GM19455 (cell line): ENCODE measurements at regions not wholly inside any gene's neighbourhood (a gene's known extent, or its start where the extent isn't known, plus 50 kb on each side); places are given as distances from the start of the nearest gene placed in this dataset.

Experiments used
- ATAC-seq: cut with Tn5 transposase; IDR thresholded peaks from one replicate; pipeline ENCODE4 v1.9.1; 2021; ENCODE audit not compliant: unreplicated experiment

- ATAC-seq = no peak
These were observed 341.0 kb downstream of the SEC14L1 start for GRCh38 chr17:77481476-77482374.

- ATAC-seq = no peak
These were observed 341.8 kb downstream of the SEC14L1 start for GRCh38 chr17:77482375-77483127.

- no peak for ATAC-seq
These were observed 342.4 kb downstream of the SEC14L1 start for GRCh38 chr17:77483128-77483598.

- ATAC-seq = no peak
These were observed 343.3 kb downstream of the SEC14L1 start for GRCh38 chr17:77484111-77484510.

- no peak for ATAC-seq
These were observed 344.5 kb downstream of the SEC14L1 start for GRCh38 chr17:77485089-77485833.

- no peak for ATAC-seq
These were observed 346.5 kb downstream of the SEC14L1 start for GRCh38 chr17:77487211-77487629.

- ATAC-seq = no peak
These were observed 347.1 kb downstream of the SEC14L1 start for GRCh38 chr17:77487677-77488530.

- ATAC-seq = no peak
These were observed 347.9 kb downstream of the SEC14L1 start for GRCh38 chr17:77488531-77489238.

- no peak for ATAC-seq
These were observed 348.6 kb downstream of the SEC14L1 start for GRCh38 chr17:77489239-77489892.

GRCh38 chr17:77489893-77490255, 349.1 kb downstream of the SEC14L1 start:
- no peak for ATAC-seq

GRCh38 chr17:77490361-77491183, 349.8 kb downstream of the SEC14L1 start:
- no peak for ATAC-seq

GRCh38 chr17:77491921-77492445, 351.2 kb downstream of the SEC14L1 start:
- no peak for ATAC-seq

- no peak for ATAC-seq
These were observed 351.9 kb downstream of the SEC14L1 start for GRCh38 chr17:77492446-77493237.

- ATAC-seq = no peak
These were observed 352.6 kb downstream of the SEC14L1 start for GRCh38 chr17:77493238-77493820.

GRCh38 chr17:77493901-77494663, 353.3 kb downstream of the SEC14L1 start:
- ATAC-seq = no peak
